ENCODE measurements at regions not wholly inside any gene's neighbourhood (a gene's known extent, or its start where the extent isn't known, plus 50 kb on each side); places are given as distances from the start of the nearest gene placed in this dataset.

- TF ChIP-seq CTCF (IDR thresholded peaks at IDR 0.05) (no peak), POLR2A (IDR thresholded peaks at IDR 0.05) (no peak)
Measured at GRCh38 chr17:70615831-70616230, 446.5 kb downstream of the KCNJ2 start.

Measured in Peyer's patch (tissue), 4 donors.